ENCODE measurements at regions not wholly inside any gene's neighbourhood (a gene's known extent, or its start where the extent isn't known, plus 50 kb on each side); places are given as distances from the start of the nearest gene placed in this dataset.

DNA sequence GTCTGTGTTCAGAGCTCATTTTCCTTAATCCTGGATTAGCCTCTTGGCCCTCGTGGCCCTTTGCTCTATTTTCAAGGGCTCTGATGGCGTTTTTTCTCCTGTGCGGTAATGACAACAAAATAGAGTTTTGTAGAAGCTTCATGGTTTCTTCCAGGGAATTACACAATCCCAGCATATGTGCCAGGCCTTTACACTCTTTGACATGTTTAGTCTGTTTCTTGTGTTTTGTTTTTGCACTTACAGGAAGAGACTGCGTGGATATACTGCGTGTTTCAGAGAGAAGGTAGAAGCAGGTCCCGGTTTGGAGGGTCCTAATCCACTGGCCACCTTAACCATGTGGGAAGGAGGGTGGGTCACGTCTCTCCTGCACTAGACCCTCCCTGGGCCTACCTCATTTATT lies 400.2 kb upstream of the IRX4 start:
- no peak overlapping the region for H3K27ac ChIP-seq (ENCODE audit: low read depth, low read length)
- H3K9ac ChIP-seq (ENCODE audit: low read length): no peak overlapping the region
- H3K4me3 ChIP-seq (ENCODE audit: insufficient read depth, low read length, poor library complexity, severe bottlenecking): no peak overlapping the region
- no peaks in the 10 kb centered on the region for H3K9me2 ChIP-seq (replicated peaks; ENCODE audit: insufficient read depth, low read length)
- H3F3A ChIP-seq (ENCODE audit: insufficient read depth): no peaks in the 10 kb centered on the region
- H3K9me3 ChIP-seq (ENCODE audit: insufficient read depth, low read length): no peaks in the 10 kb centered on the region
- no peak overlapping the region for H3K4me2 ChIP-seq (ENCODE audit: low read depth, low read length, poor library complexity, severe bottlenecking)
- H2AFZ ChIP-seq (ENCODE audit: low read depth, low read length, severe bottlenecking): no peak overlapping the region
- H3K27me3 ChIP-seq (ENCODE audit: low read length): no peaks in the 10 kb centered on the region
- H4K20me1 ChIP-seq (ENCODE audit: low read depth, low read length): no peaks in the 10 kb centered on the region
- no peak for TF ChIP-seq EZH2phosphoT487 (conservative IDR thresholded peaks at IDR 0.05; ENCODE audit: low read length)
- TF ChIP-seq CTCF (IDR thresholded peaks at IDR 0.05; ENCODE audit: insufficient read depth, low read length, poor library complexity, severe bottlenecking): no peak
- no peaks in the 10 kb centered on the region for H3K36me3 ChIP-seq (ENCODE audit: low read length)
- H3K79me2 ChIP-seq (ENCODE audit: insufficient read depth, low read length): no peaks in the 10 kb centered on the region

DNA sequence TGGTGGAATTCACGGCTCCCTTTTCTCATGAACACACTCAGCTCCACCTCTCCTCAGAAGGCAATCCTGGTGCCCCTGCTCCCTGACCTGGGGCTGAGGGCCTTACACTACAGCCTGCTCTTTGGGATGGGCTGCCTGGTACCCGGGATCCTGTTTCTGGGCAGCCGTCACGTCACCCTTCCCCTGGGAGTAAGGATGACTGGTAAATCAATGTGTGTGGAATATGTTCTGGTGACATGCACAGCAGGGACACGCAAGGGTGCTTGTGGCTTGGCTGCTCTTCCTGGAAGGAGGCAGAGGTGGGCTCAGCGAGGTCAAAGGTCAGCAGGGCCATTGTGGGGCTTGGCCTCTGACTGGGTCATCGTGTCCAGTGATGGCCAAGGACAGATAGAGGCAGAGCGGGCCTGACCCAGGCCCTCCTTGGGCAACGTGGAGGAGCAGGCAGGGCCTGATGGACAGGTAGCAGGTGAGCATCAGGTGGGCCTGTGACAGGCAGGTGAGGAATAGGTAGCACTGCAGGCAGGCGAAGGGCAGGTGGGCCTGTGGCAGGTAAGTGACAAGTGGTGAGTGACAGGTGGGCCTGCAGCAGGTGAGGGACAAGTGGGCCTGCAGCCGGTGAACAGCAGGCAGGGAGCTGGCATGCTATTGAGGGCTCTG lies 399.4 kb upstream of the IRX4 start:
- Histone ChIP-seq H3K9ac (ENCODE audit: low read length) (no peak overlapping the region), H3K36me3 (ENCODE audit: low read length) (no peaks in the 10 kb centered on the region), H3K4me3 (ENCODE audit: insufficient read depth, low read length, poor library complexity, severe bottlenecking) (no peak overlapping the region), H3F3A (ENCODE audit: insufficient read depth) (no peaks in the 10 kb centered on the region), H3K9me2 (replicated peaks; ENCODE audit: insufficient read depth, low read length) (no peaks in the 10 kb centered on the region), H3K4me2 (ENCODE audit: low read depth, low read length, poor library complexity, severe bottlenecking) (no peak overlapping the region), H3K27me3 (ENCODE audit: low read length) (no peaks in the 10 kb centered on the region), H4K20me1 (ENCODE audit: low read depth, low read length) (no peaks in the 10 kb centered on the region), H3K9me3 (ENCODE audit: insufficient read depth, low read length) (no peaks in the 10 kb centered on the region), H2AFZ (ENCODE audit: low read depth, low read length, severe bottlenecking) (no peak overlapping the region), H3K27ac (ENCODE audit: low read depth, low read length) (no peak overlapping the region), H3K79me2 (ENCODE audit: insufficient read depth, low read length) (no peaks in the 10 kb centered on the region)
- no peak for TF ChIP-seq CTCF (IDR thresholded peaks at IDR 0.05; ENCODE audit: insufficient read depth, low read length, poor library complexity, severe bottlenecking)
- no peak for TF ChIP-seq EZH2phosphoT487 (conservative IDR thresholded peaks at IDR 0.05; ENCODE audit: low read length)

DNA sequence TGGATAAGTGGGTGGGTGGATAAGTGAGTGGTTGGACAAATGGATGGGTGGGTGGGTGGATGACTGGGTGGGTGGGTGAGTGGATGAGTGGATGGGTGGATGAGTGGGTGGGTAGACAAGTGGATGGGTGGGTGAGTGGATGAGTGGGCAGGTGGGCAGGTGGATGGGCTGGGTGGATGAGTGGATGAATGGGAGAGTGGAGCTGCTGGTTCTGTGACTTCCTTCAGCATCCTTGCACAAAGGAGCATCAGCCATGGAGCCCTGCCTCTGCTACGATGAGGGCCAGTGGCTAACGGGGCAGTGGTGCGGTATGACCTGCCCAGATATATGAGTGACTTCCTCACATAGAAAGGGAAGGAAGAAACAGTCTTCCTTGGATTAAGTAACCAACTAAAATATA lies 398.7 kb upstream of the IRX4 start:
- Histone ChIP-seq H3K79me2 (ENCODE audit: insufficient read depth, low read length) (no peaks in the 10 kb centered on the region), H3F3A (ENCODE audit: insufficient read depth) (no peaks in the 10 kb centered on the region), H3K9ac (ENCODE audit: low read length) (no peak overlapping the region), H3K9me2 (replicated peaks; ENCODE audit: insufficient read depth, low read length) (no peaks in the 10 kb centered on the region), H3K36me3 (ENCODE audit: low read length) (no peaks in the 10 kb centered on the region), H3K27ac (ENCODE audit: low read depth, low read length) (no peak overlapping the region), H3K9me3 (ENCODE audit: insufficient read depth, low read length) (no peaks in the 10 kb centered on the region), H3K4me2 (ENCODE audit: low read depth, low read length, poor library complexity, severe bottlenecking) (no peak overlapping the region), H3K4me3 (ENCODE audit: insufficient read depth, low read length, poor library complexity, severe bottlenecking) (no peak overlapping the region), H2AFZ (ENCODE audit: low read depth, low read length, severe bottlenecking) (no peak overlapping the region), H3K27me3 (ENCODE audit: low read length) (no peaks in the 10 kb centered on the region), H4K20me1 (ENCODE audit: low read depth, low read length) (no peaks in the 10 kb centered on the region)
- TF ChIP-seq CTCF (IDR thresholded peaks at IDR 0.05; ENCODE audit: insufficient read depth, low read length, poor library complexity, severe bottlenecking) (no peak), EZH2phosphoT487 (conservative IDR thresholded peaks at IDR 0.05; ENCODE audit: low read length) (no peak)
